GM12801 (cell line): ENCODE measurements at regions not wholly inside any gene's neighbourhood (a gene's known extent, or its start where the extent isn't known, plus 50 kb on each side); places are given as distances from the start of the nearest gene placed in this dataset.

Experiments used
- TF ChIP-seq, protein P1 (sequence below): IDR thresholded peaks from one replicate; pipeline ENCODE4 v1.5.1; 2011; ENCODE audit warnings: control low read depth; ENCODE audit not compliant: insufficient read length; ENCODE audit errors: extremely low read depth

GRCh38 chr3:110243081-110243480 is 828.5 kb upstream of the NECTIN3 start:
- TF ChIP-seq, protein P1, sequence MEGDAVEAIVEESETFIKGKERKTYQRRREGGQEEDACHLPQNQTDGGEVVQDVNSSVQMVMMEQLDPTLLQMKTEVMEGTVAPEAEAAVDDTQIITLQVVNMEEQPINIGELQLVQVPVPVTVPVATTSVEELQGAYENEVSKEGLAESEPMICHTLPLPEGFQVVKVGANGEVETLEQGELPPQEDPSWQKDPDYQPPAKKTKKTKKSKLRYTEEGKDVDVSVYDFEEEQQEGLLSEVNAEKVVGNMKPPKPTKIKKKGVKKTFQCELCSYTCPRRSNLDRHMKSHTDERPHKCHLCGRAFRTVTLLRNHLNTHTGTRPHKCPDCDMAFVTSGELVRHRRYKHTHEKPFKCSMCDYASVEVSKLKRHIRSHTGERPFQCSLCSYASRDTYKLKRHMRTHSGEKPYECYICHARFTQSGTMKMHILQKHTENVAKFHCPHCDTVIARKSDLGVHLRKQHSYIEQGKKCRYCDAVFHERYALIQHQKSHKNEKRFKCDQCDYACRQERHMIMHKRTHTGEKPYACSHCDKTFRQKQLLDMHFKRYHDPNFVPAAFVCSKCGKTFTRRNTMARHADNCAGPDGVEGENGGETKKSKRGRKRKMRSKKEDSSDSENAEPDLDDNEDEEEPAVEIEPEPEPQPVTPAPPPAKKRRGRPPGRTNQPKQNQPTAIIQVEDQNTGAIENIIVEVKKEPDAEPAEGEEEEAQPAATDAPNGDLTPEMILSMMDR = no peak

GRCh38 chr3:110246796-110247376 is 824.7 kb upstream of the NECTIN3 start:
- TF ChIP-seq, protein P1 = no peak

GRCh38 chr3:110248666-110249065 is 823.0 kb upstream of the NECTIN3 start:
- TF ChIP-seq, protein P1 = no peak

- TF ChIP-seq, protein P1 = no peak
Observed at GRCh38 chr3:110253794-110254193, 817.8 kb upstream of the NECTIN3 start.

DNA sequence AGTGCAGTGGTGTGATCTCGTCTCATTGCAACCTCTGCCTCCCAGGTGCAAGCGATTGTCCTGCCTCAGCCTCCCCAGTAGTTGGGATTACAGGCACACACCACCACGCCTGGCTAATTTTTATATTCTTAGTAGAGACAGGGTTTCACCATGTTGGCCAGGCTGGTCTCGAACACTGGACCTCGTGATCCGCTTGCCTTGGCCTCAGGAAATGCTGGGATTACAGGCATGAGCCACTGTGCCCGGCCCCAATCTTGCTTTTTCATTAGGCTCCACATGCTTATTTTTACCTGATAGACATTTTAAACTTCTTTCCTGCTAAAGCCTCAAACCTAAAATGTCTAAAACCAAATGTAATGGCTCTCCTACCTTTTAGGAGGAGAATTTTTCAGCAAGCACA is 817.0 kb upstream of the NECTIN3 start:
- TF ChIP-seq, protein P1 = no peak

DNA sequence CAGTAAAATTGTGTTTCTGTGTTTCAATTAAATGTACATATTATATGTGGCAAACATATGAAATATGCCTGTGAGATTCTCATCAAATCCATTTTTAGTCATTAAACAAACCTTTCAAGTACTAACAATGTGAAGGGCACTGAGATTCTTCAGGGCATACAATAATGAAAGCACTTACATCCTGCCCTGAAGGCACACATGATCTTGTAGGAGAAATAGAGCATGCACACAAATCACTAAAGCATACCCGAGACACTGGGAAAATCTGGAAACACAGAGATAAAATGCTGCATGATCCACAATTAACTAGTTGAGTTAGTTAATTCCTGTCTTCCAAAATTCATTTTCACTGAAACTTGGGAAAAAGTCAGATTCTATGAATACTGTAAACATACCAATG is 810.5 kb upstream of the NECTIN3 start:
- TF ChIP-seq, protein P1 = no peak

- TF ChIP-seq, protein P1 = no peak
Observed at GRCh38 chr3:110262896-110263295, 808.7 kb upstream of the NECTIN3 start.
